GM23338 (cell line): ENCODE measurements at regions not wholly inside any gene's neighbourhood (a gene's known extent, or its start where the extent isn't known, plus 50 kb on each side); places are given as distances from the start of the nearest gene placed in this dataset.

ENCODE experiments used
- ATAC-seq: fragments of 200-7000 bp; cut with Tn5 transposase; 3 replicates; pipeline ENCODE4 v1.9.1; 2020
- DNase-seq: peaks from one replicate; pipeline ENCODE4 v3.0.0-alpha.2; 2015; ENCODE audit warnings: low spot score
- H2AFZ ChIP-seq: fragments of 200-600 bp; sonication (generic); 2 replicates; pipeline ENCODE4 v1.8.0; 2016; ENCODE audit warnings: antibody characterized with exemption, mild to moderate bottlenecking, moderate library complexity
- H3F3A ChIP-seq: fragments of 200-600 bp; sonication (generic); replicated peaks from 2 replicates; pipeline ENCODE4 v1.8.0; 2017; ENCODE audit warnings: antibody characterized with exemption, mixed run types, low read depth
- H3K27ac ChIP-seq: fragments of 200-600 bp; sonication (generic); 2 replicates; pipeline ENCODE4 v1.6.1; 2016; ENCODE audit warnings: low read depth
- H3K27me3 ChIP-seq: fragments of 200-600 bp; sonication (generic); 2 replicates; pipeline ENCODE4 v1.8.0; 2016; ENCODE audit warnings: mild to moderate bottlenecking, mixed run types, moderate library complexity; ENCODE audit not compliant: insufficient read depth
- H3K36me3 ChIP-seq: fragments of 200-600 bp; sonication (generic); 2 replicates; pipeline ENCODE4 v1.8.0; 2016; ENCODE audit warnings: mild to moderate bottlenecking; ENCODE audit not compliant: insufficient read depth
- H3K4me1 ChIP-seq: fragments of 200-600 bp; sonication (generic); 2 replicates; pipeline ENCODE4 v1.8.0; 2016; ENCODE audit warnings: mild to moderate bottlenecking, moderate library complexity; ENCODE audit not compliant: insufficient read depth
- H3K4me2 ChIP-seq: fragments of 200-600 bp; sonication (generic); 2 replicates; pipeline ENCODE4 v1.7.1; 2017; ENCODE audit warnings: mixed run types
- H3K4me3 ChIP-seq: fragments of 200-600 bp; sonication (generic); 2 replicates; pipeline ENCODE4 v1.6.1; 2016; ENCODE audit warnings: mixed run types
- H3K79me2 ChIP-seq: fragments of 200-600 bp; sonication (generic); replicated peaks from 2 replicates; pipeline ENCODE4 v1.8.0; 2017; ENCODE audit warnings: mild to moderate bottlenecking; ENCODE audit not compliant: insufficient read depth
- H3K9me2 ChIP-seq: fragments of 200-600 bp; sonication (generic); 2 replicates; pipeline ENCODE4 v1.8.0; 2017; ENCODE audit not compliant: insufficient read depth
- H4K20me1 ChIP-seq: fragments of 200-600 bp; sonication (generic); replicated peaks from 2 replicates; pipeline ENCODE4 v1.8.0; 2017; ENCODE audit warnings: mild to moderate bottlenecking; ENCODE audit not compliant: insufficient read depth
- H3K27ac Mint-ChIP-seq: 2 replicates; pipeline ENCODE4 v1.8.0; 2020; ENCODE audit warnings: inconsistent platforms, mild to moderate bottlenecking, moderate library complexity, mixed read lengths
- H3K27me3 Mint-ChIP-seq: 3 replicates; pipeline ENCODE4 v1.8.0; 2022; ENCODE audit warnings: low read depth, mild to moderate bottlenecking, moderate library complexity, mixed read lengths, inconsistent platforms; ENCODE audit not compliant: insufficient read depth, poor library complexity
- H3K36me3 Mint-ChIP-seq: 3 replicates; pipeline ENCODE4 v1.8.0; 2021; ENCODE audit warnings: low read depth, mild to moderate bottlenecking, inconsistent platforms, moderate library complexity, mixed read lengths
- H3K4me1 Mint-ChIP-seq: 3 replicates; pipeline ENCODE4 v1.8.0; 2020; ENCODE audit warnings: mild to moderate bottlenecking, inconsistent platforms, mixed read lengths
- H3K4me3 Mint-ChIP-seq: 3 replicates; pipeline ENCODE4 v1.8.0; 2021; ENCODE audit warnings: moderate library complexity, mild to moderate bottlenecking, inconsistent platforms, mixed read lengths
- H3K9me3 Mint-ChIP-seq: 3 replicates; pipeline ENCODE4 v1.8.0; 2020; ENCODE audit warnings: moderate library complexity, mild to moderate bottlenecking, inconsistent platforms, mixed read lengths
- CREB1 ChIP-seq: fragments of 250-450 bp; sonication (Bioruptor Pico); IDR thresholded peaks from 2 replicates; pipeline ENCODE4 v1.5.0; 2020; ENCODE audit warnings: low read depth, mild to moderate bottlenecking, moderate library complexity
- EZH2 ChIP-seq: fragments of 200-600 bp; sonication (generic); IDR thresholded peaks from one replicate; pipeline ENCODE4 v1.8.0; 2017; ENCODE audit warnings: antibody characterized with exemption, mild to moderate bottlenecking, low read depth; ENCODE audit not compliant: unreplicated experiment
- EZH2phosphoT487 ChIP-seq: fragments of 200-600 bp; sonication (generic); IDR thresholded peaks from one replicate; pipeline ENCODE4 v1.8.1; 2018; ENCODE audit warnings: antibody characterized with exemption; ENCODE audit not compliant: unreplicated experiment
- JUNB ChIP-seq: IDR thresholded peaks from one replicate; pipeline ENCODE4 v1.6.1; 2016; ENCODE audit warnings: antibody characterized with exemption; ENCODE audit not compliant: unreplicated experiment
- NANOG ChIP-seq: IDR thresholded peaks from 2 replicates; pipeline ENCODE4 v1.6.1; 2016; ENCODE audit warnings: antibody characterized with exemption, borderline replicate concordance
- POLR2AphosphoS5 ChIP-seq: IDR thresholded peaks from 2 replicates; pipeline ENCODE4 v1.6.1; 2016; ENCODE audit warnings: antibody characterized with exemption, low read depth
- STAT1 ChIP-seq: IDR thresholded peaks from one replicate; pipeline ENCODE4 v1.6.1; 2016; ENCODE audit warnings: antibody characterized with exemption; ENCODE audit not compliant: unreplicated experiment
- ZNF114 ChIP-seq: fragments of 250-450 bp; sonication (Bioruptor Pico); IDR thresholded peaks from 2 replicates; pipeline ENCODE4 v1.5.0; 2020; ENCODE audit warnings: mild to moderate bottlenecking, moderate library complexity
- ZNF331 ChIP-seq: fragments of 250-450 bp; sonication (Bioruptor Pico); IDR thresholded peaks from 2 replicates; pipeline ENCODE4 v1.5.0; 2020; ENCODE audit warnings: low read depth, mild to moderate bottlenecking, moderate library complexity
- TF ChIP-seq, protein P1 (sequence below): IDR thresholded peaks from one replicate; pipeline ENCODE4 v1.6.1; 2018; ENCODE audit warnings: antibody characterized with exemption; ENCODE audit not compliant: unreplicated experiment
- TF ChIP-seq, protein P2 (sequence below), 2 experiments: fragments of 200-600 bp in 1 of 2; sonication (generic) in 1 of 2; conservative IDR thresholded peaks; 2 replicates each; pipeline versions ENCODE4 v1.5.1 to v1.6.1; 2016 to 2017; ENCODE audit warnings: antibody characterized with exemption in 2 of 2, low read depth in 2 of 2, mild to moderate bottlenecking in 2 of 2, moderate library complexity in 1 of 2
- TF ChIP-seq, protein P3 (sequence below): IDR thresholded peaks from 2 replicates; pipeline ENCODE4 v1.6.1; 2016; ENCODE audit warnings: antibody characterized with exemption
- TF ChIP-seq, protein P4 (sequence below): fragments of 250-450 bp; sonication (Bioruptor Pico); IDR thresholded peaks from 2 replicates; pipeline ENCODE4 v1.5.0; 2020; ENCODE audit warnings: mild to moderate bottlenecking, moderate library complexity

DNA sequence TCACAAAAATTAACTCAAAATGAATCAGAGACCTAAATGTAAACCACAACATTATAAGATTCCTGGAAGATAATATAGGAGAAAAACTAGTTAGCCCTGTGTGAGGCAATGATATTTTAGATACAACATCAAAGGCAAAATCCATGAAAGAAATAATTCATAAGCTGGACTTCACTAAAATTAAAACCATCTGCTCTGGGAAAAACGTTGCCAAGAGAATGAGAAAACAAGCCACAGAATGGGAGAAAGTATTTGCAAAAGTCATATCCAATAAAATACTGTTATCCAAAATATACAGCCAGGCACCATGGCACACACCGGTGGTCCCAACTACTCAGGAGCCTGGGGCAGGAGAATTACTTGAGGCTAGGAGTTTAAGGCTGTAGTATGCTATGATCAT lies 70.3 kb downstream of the SYF2 start:
- Mint-ChIP-seq H3K27me3 (peaks cover 4% of the 10 kb centered on the region), H3K4me1 (no peaks in the 10 kb centered on the region), H3K36me3 (no peaks in the 10 kb centered on the region), H3K27ac (no peak overlapping the region), H3K9me3 (peaks cover 9% of the 10 kb centered on the region; the same call in 2 of the 3 replicates), H3K4me3 (no peak overlapping the region)
- H3K27ac ChIP-seq = no peak overlapping the region
- H4K20me1 ChIP-seq = no peaks in the 10 kb centered on the region
- H3K9me2 ChIP-seq = no peaks in the 10 kb centered on the region
- H3K4me1 ChIP-seq = no peaks in the 10 kb centered on the region
- no peaks in the 10 kb centered on the region for H3K27me3 ChIP-seq
- DNase-seq (no peak), ATAC-seq (no peak)
- H3K36me3 ChIP-seq = no peaks in the 10 kb centered on the region
- TF ChIP-seq, protein P1, sequence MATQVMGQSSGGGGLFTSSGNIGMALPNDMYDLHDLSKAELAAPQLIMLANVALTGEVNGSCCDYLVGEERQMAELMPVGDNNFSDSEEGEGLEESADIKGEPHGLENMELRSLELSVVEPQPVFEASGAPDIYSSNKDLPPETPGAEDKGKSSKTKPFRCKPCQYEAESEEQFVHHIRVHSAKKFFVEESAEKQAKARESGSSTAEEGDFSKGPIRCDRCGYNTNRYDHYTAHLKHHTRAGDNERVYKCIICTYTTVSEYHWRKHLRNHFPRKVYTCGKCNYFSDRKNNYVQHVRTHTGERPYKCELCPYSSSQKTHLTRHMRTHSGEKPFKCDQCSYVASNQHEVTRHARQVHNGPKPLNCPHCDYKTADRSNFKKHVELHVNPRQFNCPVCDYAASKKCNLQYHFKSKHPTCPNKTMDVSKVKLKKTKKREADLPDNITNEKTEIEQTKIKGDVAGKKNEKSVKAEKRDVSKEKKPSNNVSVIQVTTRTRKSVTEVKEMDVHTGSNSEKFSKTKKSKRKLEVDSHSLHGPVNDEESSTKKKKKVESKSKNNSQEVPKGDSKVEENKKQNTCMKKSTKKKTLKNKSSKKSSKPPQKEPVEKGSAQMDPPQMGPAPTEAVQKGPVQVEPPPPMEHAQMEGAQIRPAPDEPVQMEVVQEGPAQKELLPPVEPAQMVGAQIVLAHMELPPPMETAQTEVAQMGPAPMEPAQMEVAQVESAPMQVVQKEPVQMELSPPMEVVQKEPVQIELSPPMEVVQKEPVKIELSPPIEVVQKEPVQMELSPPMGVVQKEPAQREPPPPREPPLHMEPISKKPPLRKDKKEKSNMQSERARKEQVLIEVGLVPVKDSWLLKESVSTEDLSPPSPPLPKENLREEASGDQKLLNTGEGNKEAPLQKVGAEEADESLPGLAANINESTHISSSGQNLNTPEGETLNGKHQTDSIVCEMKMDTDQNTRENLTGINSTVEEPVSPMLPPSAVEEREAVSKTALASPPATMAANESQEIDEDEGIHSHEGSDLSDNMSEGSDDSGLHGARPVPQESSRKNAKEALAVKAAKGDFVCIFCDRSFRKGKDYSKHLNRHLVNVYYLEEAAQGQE = no peak
- TF ChIP-seq CREB1 (no peak), NANOG (no peak), POLR2AphosphoS5 (no peak), ZNF331 (CRISPR knock-in tag) (no peak), EZH2 (no peak), ZNF114 (CRISPR knock-in tag) (no peak), EZH2phosphoT487 (no peak), JUNB (no peak), STAT1 (no peak)
- TF ChIP-seq, protein P2, sequence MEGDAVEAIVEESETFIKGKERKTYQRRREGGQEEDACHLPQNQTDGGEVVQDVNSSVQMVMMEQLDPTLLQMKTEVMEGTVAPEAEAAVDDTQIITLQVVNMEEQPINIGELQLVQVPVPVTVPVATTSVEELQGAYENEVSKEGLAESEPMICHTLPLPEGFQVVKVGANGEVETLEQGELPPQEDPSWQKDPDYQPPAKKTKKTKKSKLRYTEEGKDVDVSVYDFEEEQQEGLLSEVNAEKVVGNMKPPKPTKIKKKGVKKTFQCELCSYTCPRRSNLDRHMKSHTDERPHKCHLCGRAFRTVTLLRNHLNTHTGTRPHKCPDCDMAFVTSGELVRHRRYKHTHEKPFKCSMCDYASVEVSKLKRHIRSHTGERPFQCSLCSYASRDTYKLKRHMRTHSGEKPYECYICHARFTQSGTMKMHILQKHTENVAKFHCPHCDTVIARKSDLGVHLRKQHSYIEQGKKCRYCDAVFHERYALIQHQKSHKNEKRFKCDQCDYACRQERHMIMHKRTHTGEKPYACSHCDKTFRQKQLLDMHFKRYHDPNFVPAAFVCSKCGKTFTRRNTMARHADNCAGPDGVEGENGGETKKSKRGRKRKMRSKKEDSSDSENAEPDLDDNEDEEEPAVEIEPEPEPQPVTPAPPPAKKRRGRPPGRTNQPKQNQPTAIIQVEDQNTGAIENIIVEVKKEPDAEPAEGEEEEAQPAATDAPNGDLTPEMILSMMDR (conservative IDR thresholded peaks at IDR 0.05; ENCODE audit: low read depth in 2 of 2) = no peak
- TF ChIP-seq, protein P3, sequence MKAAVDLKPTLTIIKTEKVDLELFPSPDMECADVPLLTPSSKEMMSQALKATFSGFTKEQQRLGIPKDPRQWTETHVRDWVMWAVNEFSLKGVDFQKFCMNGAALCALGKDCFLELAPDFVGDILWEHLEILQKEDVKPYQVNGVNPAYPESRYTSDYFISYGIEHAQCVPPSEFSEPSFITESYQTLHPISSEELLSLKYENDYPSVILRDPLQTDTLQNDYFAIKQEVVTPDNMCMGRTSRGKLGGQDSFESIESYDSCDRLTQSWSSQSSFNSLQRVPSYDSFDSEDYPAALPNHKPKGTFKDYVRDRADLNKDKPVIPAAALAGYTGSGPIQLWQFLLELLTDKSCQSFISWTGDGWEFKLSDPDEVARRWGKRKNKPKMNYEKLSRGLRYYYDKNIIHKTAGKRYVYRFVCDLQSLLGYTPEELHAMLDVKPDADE = no peak
- TF ChIP-seq, protein P4, sequence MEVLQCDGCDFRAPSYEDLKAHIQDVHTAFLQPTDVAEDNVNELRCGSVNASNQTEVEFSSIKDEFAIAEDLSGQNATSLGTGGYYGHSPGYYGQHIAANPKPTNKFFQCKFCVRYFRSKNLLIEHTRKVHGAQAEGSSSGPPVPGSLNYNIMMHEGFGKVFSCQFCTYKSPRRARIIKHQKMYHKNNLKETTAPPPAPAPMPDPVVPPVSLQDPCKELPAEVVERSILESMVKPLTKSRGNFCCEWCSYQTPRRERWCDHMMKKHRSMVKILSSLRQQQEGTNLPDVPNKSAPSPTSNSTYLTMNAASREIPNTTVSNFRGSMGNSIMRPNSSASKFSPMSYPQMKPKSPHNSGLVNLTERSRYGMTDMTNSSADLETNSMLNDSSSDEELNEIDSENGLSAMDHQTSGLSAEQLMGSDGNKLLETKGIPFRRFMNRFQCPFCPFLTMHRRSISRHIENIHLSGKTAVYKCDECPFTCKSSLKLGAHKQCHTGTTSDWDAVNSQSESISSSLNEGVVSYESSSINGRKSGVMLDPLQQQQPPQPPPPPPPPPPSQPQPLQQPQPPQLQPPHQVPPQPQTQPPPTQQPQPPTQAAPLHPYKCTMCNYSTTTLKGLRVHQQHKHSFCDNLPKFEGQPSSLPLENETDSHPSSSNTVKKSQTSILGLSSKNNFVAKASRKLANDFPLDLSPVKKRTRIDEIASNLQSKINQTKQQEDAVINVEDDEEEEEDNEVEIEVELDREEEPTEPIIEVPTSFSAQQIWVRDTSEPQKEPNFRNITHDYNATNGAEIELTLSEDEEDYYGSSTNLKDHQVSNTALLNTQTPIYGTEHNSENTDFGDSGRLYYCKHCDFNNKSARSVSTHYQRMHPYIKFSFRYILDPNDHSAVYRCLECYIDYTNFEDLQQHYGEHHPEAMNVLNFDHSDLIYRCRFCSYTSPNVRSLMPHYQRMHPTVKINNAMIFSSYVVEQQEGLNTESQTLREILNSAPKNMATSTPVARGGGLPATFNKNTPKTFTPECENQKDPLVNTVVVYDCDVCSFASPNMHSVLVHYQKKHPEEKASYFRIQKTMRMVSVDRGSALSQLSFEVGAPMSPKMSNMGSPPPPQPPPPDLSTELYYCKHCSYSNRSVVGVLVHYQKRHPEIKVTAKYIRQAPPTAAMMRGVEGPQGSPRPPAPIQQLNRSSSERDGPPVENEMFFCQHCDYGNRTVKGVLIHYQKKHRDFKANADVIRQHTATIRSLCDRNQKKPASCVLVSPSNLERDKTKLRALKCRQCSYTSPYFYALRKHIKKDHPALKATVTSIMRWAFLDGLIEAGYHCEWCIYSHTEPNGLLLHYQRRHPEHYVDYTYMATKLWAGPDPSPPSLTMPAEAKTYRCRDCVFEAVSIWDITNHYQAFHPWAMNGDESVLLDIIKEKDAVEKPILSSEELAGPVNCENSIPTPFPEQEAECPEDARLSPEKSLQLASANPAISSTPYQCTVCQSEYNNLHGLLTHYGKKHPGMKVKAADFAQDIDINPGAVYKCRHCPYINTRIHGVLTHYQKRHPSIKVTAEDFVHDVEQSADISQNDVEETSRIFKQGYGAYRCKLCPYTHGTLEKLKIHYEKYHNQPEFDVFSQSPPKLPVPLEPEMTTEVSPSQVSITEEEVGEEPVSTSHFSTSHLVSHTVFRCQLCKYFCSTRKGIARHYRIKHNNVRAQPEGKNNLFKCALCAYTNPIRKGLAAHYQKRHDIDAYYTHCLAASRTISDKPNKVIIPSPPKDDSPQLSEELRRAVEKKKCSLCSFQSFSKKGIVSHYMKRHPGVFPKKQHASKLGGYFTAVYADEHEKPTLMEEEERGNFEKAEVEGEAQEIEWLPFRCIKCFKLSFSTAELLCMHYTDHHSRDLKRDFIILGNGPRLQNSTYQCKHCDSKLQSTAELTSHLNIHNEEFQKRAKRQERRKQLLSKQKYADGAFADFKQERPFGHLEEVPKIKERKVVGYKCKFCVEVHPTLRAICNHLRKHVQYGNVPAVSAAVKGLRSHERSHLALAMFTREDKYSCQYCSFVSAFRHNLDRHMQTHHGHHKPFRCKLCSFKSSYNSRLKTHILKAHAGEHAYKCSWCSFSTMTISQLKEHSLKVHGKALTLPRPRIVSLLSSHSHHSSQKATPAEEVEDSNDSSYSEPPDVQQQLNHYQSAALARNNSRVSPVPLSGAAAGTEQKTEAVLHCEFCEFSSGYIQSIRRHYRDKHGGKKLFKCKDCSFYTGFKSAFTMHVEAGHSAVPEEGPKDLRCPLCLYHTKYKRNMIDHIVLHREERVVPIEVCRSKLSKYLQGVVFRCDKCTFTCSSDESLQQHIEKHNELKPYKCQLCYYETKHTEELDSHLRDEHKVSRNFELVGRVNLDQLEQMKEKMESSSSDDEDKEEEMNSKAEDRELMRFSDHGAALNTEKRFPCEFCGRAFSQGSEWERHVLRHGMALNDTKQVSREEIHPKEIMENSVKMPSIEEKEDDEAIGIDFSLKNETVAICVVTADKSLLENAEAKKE (CRISPR knock-in tag) = no peak
- H3K4me3 ChIP-seq = no peak overlapping the region
- no peaks in the 10 kb centered on the region for H3F3A ChIP-seq
- no peak overlapping the region for H3K4me2 ChIP-seq
- H2AFZ ChIP-seq = no peak overlapping the region
- H3K79me2 ChIP-seq = no peaks in the 10 kb centered on the region
